ENCODE measurements at regions not wholly inside any gene's neighbourhood (a gene's known extent, or its start where the extent isn't known, plus 50 kb on each side); places are given as distances from the start of the nearest gene placed in this dataset.
A peak's percentile ranks its signal among the peaks of the same experiment; 100 is the strongest.

- TF ChIP-seq ZNF331 (CRISPR knock-in tag; IDR thresholded peaks at IDR 0.05; ENCODE audit: low read depth) (no peak), ZNF114 (CRISPR knock-in tag; IDR thresholded peaks at IDR 0.05) (no peak), NANOG (IDR thresholded peaks at IDR 0.05; ENCODE audit: borderline replicate concordance) (no peak), ETS1 (IDR thresholded peaks at IDR 0.05) (no peak), EZH2 (IDR thresholded peaks at IDR 0.05; ENCODE audit: low read depth, unreplicated experiment) (no peak), STAT1 (IDR thresholded peaks at IDR 0.05; ENCODE audit: unreplicated experiment) (no peak), CREB1 (CRISPR knock-in tag; IDR thresholded peaks at IDR 0.05; ENCODE audit: low read depth) (no peak)
- TF ChIP-seq, protein P1, sequence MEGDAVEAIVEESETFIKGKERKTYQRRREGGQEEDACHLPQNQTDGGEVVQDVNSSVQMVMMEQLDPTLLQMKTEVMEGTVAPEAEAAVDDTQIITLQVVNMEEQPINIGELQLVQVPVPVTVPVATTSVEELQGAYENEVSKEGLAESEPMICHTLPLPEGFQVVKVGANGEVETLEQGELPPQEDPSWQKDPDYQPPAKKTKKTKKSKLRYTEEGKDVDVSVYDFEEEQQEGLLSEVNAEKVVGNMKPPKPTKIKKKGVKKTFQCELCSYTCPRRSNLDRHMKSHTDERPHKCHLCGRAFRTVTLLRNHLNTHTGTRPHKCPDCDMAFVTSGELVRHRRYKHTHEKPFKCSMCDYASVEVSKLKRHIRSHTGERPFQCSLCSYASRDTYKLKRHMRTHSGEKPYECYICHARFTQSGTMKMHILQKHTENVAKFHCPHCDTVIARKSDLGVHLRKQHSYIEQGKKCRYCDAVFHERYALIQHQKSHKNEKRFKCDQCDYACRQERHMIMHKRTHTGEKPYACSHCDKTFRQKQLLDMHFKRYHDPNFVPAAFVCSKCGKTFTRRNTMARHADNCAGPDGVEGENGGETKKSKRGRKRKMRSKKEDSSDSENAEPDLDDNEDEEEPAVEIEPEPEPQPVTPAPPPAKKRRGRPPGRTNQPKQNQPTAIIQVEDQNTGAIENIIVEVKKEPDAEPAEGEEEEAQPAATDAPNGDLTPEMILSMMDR (conservative IDR thresholded peaks at IDR 0.05; ENCODE audit: low read depth in 2 of 2) = no peak
Observed at GRCh38 chr2:161008311-161008710, 151.9 kb upstream of the TANK start (continued).

DNA sequence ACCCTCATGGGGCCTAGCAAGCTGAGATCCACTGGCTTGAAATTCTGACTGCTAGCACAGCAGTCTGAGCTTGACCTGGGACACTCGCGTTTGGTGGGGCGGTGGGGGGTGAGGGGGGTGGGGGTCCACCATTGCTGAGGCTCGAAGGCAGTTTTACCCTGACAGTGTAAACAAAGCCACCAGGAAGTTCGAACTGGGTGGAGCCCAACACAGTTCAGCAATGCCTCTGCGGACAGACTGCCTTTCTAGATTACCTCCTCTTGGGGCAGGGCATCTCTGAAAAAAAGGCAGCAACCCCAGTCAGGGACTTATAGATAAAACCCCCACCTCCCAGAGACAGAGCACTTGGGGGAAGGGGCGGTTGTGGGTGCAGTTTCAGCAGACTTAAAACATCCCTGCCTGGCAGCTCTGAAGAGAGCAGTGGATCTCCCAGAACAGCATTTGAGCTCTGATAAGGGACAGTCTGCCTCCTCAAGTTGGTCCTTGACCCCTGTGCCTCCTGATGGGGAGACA lies 149.7 kb upstream of the TANK start:
- H3K79me2 ChIP-seq (replicated peaks; ENCODE audit: insufficient read depth) = no peaks in the 10 kb centered on the region
- H2AFZ ChIP-seq = no peak overlapping the region
- H3K4me3 ChIP-seq = no peak overlapping the region
- Mint-ChIP-seq H3K9me3 (peaks cover 16% of the 10 kb centered on the region), H3K27me3 (ENCODE audit: insufficient read depth, low read depth, poor library complexity) (peaks cover 4% of the 10 kb centered on the region), H3K4me3 (no peak overlapping the region), H3K36me3 (ENCODE audit: low read depth) (peaks cover 7% of the 10 kb centered on the region; the same call in 2 of the 3 replicates), H3K27ac (no peak overlapping the region), H3K4me1 (no peaks in the 10 kb centered on the region)
- no peaks in the 10 kb centered on the region for H3K9me2 ChIP-seq (ENCODE audit: insufficient read depth)
- H3K36me3 ChIP-seq (ENCODE audit: insufficient read depth) = no peaks in the 10 kb centered on the region
- no peak overlapping the region for H3K4me2 ChIP-seq
- H3K27me3 ChIP-seq (ENCODE audit: insufficient read depth) = no peaks in the 10 kb centered on the region
- H4K20me1 ChIP-seq (replicated peaks; ENCODE audit: insufficient read depth) = no peaks in the 10 kb centered on the region
- H3K4me1 ChIP-seq (ENCODE audit: insufficient read depth) = peaks cover under 1% of the 10 kb centered on the region; the same call in 1 of the 2 replicates
- H3F3A ChIP-seq (replicated peaks; ENCODE audit: low read depth) = no peaks in the 10 kb centered on the region
- ATAC-seq (peak; percentile 43; the same call in 2 of the 3 replicates), DNase-seq (ENCODE audit: low spot score) (peak; percentile 28)
- no peak overlapping the region for H3K27ac ChIP-seq (ENCODE audit: low read depth)
- TF ChIP-seq, protein P2, sequence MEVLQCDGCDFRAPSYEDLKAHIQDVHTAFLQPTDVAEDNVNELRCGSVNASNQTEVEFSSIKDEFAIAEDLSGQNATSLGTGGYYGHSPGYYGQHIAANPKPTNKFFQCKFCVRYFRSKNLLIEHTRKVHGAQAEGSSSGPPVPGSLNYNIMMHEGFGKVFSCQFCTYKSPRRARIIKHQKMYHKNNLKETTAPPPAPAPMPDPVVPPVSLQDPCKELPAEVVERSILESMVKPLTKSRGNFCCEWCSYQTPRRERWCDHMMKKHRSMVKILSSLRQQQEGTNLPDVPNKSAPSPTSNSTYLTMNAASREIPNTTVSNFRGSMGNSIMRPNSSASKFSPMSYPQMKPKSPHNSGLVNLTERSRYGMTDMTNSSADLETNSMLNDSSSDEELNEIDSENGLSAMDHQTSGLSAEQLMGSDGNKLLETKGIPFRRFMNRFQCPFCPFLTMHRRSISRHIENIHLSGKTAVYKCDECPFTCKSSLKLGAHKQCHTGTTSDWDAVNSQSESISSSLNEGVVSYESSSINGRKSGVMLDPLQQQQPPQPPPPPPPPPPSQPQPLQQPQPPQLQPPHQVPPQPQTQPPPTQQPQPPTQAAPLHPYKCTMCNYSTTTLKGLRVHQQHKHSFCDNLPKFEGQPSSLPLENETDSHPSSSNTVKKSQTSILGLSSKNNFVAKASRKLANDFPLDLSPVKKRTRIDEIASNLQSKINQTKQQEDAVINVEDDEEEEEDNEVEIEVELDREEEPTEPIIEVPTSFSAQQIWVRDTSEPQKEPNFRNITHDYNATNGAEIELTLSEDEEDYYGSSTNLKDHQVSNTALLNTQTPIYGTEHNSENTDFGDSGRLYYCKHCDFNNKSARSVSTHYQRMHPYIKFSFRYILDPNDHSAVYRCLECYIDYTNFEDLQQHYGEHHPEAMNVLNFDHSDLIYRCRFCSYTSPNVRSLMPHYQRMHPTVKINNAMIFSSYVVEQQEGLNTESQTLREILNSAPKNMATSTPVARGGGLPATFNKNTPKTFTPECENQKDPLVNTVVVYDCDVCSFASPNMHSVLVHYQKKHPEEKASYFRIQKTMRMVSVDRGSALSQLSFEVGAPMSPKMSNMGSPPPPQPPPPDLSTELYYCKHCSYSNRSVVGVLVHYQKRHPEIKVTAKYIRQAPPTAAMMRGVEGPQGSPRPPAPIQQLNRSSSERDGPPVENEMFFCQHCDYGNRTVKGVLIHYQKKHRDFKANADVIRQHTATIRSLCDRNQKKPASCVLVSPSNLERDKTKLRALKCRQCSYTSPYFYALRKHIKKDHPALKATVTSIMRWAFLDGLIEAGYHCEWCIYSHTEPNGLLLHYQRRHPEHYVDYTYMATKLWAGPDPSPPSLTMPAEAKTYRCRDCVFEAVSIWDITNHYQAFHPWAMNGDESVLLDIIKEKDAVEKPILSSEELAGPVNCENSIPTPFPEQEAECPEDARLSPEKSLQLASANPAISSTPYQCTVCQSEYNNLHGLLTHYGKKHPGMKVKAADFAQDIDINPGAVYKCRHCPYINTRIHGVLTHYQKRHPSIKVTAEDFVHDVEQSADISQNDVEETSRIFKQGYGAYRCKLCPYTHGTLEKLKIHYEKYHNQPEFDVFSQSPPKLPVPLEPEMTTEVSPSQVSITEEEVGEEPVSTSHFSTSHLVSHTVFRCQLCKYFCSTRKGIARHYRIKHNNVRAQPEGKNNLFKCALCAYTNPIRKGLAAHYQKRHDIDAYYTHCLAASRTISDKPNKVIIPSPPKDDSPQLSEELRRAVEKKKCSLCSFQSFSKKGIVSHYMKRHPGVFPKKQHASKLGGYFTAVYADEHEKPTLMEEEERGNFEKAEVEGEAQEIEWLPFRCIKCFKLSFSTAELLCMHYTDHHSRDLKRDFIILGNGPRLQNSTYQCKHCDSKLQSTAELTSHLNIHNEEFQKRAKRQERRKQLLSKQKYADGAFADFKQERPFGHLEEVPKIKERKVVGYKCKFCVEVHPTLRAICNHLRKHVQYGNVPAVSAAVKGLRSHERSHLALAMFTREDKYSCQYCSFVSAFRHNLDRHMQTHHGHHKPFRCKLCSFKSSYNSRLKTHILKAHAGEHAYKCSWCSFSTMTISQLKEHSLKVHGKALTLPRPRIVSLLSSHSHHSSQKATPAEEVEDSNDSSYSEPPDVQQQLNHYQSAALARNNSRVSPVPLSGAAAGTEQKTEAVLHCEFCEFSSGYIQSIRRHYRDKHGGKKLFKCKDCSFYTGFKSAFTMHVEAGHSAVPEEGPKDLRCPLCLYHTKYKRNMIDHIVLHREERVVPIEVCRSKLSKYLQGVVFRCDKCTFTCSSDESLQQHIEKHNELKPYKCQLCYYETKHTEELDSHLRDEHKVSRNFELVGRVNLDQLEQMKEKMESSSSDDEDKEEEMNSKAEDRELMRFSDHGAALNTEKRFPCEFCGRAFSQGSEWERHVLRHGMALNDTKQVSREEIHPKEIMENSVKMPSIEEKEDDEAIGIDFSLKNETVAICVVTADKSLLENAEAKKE (CRISPR knock-in tag; IDR thresholded peaks at IDR 0.05) = no peak
- TF ChIP-seq CREB1 (CRISPR knock-in tag; IDR thresholded peaks at IDR 0.05; ENCODE audit: low read depth) (no peak), STAT1 (IDR thresholded peaks at IDR 0.05; ENCODE audit: unreplicated experiment) (no peak), EZH2phosphoT487 (IDR thresholded peaks at IDR 0.05; ENCODE audit: unreplicated experiment) (no peak), JUNB (IDR thresholded peaks at IDR 0.05; ENCODE audit: unreplicated experiment) (no peak), ETS1 (IDR thresholded peaks at IDR 0.05) (no peak), ZNF331 (CRISPR knock-in tag; IDR thresholded peaks at IDR 0.05; ENCODE audit: low read depth) (no peak), NANOG (IDR thresholded peaks at IDR 0.05; ENCODE audit: borderline replicate concordance) (no peak)
- TF ChIP-seq, protein P1 (conservative IDR thresholded peaks at IDR 0.05; ENCODE audit: low read depth in 2 of 2) = no peak
